WTC11 (cell line): ENCODE measurements at regions not wholly inside any gene's neighbourhood (a gene's known extent, or its start where the extent isn't known, plus 50 kb on each side); places are given as distances from the start of the nearest gene placed in this dataset.

Experiments
- NR3C1 ChIP-seq: sonication (generic); formaldehyde crosslinking; conservative IDR thresholded peaks from 2 replicates; pipeline ENCODE4 v1.8.1; 2023; ENCODE audit warnings: low read depth, mild to moderate bottlenecking, missing genetic modification reagents
- TEAD4 ChIP-seq: sonication (generic); formaldehyde crosslinking; IDR thresholded peaks from 2 replicates; pipeline ENCODE4 v1.8.0; 2022; ENCODE audit warnings: mild to moderate bottlenecking, missing genetic modification reagents
- ZNF317 ChIP-seq: sonication (generic); formaldehyde crosslinking; IDR thresholded peaks from 2 replicates; pipeline ENCODE4 v1.8.1; 2023; ENCODE audit warnings: low read depth, mild to moderate bottlenecking, moderate library complexity, missing genetic modification reagents, borderline replicate concordance

DNA sequence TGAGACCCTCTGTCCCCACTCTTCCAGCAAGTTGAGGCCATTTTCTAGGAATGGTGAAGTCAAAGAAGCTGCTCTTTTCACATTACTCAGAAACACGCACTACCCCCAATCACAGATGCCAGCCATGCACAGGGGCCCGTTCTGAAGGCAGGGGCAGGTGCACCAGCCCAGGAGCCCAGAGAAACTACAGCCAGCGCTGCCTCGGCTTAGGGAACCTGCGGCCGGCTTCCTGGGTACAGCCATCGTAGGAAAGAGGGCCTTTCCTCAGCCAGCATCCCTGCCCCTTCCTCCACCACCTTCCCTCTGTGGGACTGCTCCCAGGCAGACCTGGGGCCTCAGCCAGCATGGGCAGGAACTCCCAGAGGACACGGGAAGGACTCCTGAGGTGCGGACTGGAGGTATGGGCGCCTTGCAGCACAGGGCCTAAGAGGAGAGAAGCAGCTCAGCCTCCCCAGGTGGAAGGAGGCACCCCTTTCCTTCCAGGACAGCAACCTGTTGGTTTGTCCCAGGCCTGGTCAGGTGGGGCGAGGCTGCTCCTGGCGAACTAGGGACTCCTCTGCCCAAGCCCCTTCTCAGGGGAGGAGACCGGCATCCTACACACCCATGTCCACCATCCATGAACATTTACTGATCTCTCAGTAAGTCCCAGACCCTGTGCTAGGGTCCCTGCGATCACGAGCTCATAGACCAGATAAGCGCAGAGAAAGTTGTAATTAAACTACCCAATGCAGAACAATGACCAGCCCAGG lies 99.0 kb upstream of the ID2 start:
- TF ChIP-seq ZNF317 (CRISPR knock-in tag) = no peak
- no peak for TF ChIP-seq TEAD4 (CRISPR knock-in tag)
- TF ChIP-seq NR3C1 = no peak
